ENCODE measurements at regions not wholly inside any gene's neighbourhood (a gene's known extent, or its start where the extent isn't known, plus 50 kb on each side); places are given as distances from the start of the nearest gene placed in this dataset.

DNA sequence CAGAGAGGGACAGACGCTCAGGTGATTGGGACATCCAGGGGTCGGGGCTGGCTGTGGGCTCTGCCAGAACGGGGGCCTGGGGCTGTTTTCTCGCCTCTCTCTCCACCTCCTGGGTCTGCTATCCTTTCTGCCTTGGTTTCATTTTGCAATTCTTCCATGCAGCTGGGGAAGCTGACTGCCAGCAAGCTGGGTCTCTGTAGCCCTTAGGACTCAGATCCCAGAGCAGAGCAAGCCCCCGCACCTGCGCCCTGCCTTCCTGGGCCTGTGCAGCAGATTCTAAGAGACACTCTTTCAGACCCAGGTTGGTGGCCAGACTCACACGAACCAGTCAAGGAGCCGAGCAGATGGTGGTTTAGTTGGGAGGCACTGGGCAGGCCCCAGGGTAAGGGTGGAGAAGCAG, 59.1 kb upstream of the GRPEL1 start:
- ChIA-PET POLR2A (ENCODE audit: unreplicated experiment) (no interaction called here), CTCF (no interaction called here)
- Histone ChIP-seq H3K4me2 (ENCODE audit: low read depth, low read length) (no peak overlapping the region), H4K20me1 (ENCODE audit: insufficient read depth, low read length) (peaks cover 5% of the 10 kb centered on the region; the same call in 1 of the 2 replicates), H2BK120ac (ENCODE audit: low read depth, low read length) (no peak overlapping the region), H2BK20ac (ENCODE audit: low read depth, low read length) (no peak overlapping the region), H3K36me3 (ENCODE audit: control insufficient read depth, insufficient read depth, low read length) (no peaks in the 10 kb centered on the region), H3K14ac (replicated peaks; ENCODE audit: low read depth, low read length) (no peak overlapping the region), H2BK15ac (ENCODE audit: low read depth, low read length) (no peak overlapping the region), H4K8ac (ENCODE audit: low read depth in 2 of 2, low read length in 2 of 2) (no peak overlapping the region), H3K27ac (ENCODE audit: insufficient read depth, low read length) (no peak overlapping the region), H3K9ac (ENCODE audit: low read depth, low read length) (no peak overlapping the region), H4K5ac (ENCODE audit: low read depth, low read length) (no peak overlapping the region), H3K23ac (ENCODE audit: low read depth, low read length) (no peak overlapping the region), H2AK9ac (replicated peaks; ENCODE audit: low read depth, low read length, poor library complexity) (no peak overlapping the region), H2BK5ac (ENCODE audit: low read depth, low read length, poor library complexity, severe bottlenecking) (no peak overlapping the region), H3K79me1 (ENCODE audit: low read depth in 1 of 2, low read length in 2 of 2) (no peaks in the 10 kb centered on the region), H3K18ac (ENCODE audit: low read depth, low read length) (no peak overlapping the region), H3K4ac (ENCODE audit: low read depth, low read length) (no peak overlapping the region), H3K27me3 (ENCODE audit: control insufficient read depth, insufficient read depth, low read length) (peaks cover 3% of the 10 kb centered on the region; the same call in 1 of the 2 replicates), H3K9me1 (ENCODE audit: insufficient read depth, low read length) (peaks cover 18% of the 10 kb centered on the region), H2AFZ (replicated peaks; ENCODE audit: low read length, poor library complexity) (no peak overlapping the region), H3K56ac (ENCODE audit: extremely low read depth, insufficient read depth, low read length) (no peak overlapping the region), H3K4me3 (ENCODE audit: insufficient read depth, low read depth, low read length) (no peak overlapping the region), H3K9me3 (ENCODE audit: control insufficient read depth, insufficient read depth, low read length) (no peaks in the 10 kb centered on the region), H4K91ac (ENCODE audit: insufficient read depth, low read depth, low read length) (no peak overlapping the region), H2AK5ac (ENCODE audit: low read depth, low read length) (no peak overlapping the region), H3K4me1 (ENCODE audit: control insufficient read depth, insufficient read depth, low read length) (peaks cover 4% of the 10 kb centered on the region; the same call in 1 of the 2 replicates)
- in situ Hi-C loops (cut with MboI; ENCODE audit: low sequenced_read_pairs): no loop called here
- WGBS, 2 experiments (ENCODE audit: extremely low coverage in 2 of 2, insufficient read length in 1 of 2): 95% methylated on average over 4 of the region's 8 CpGs; no CpG with 5 or more reads in 1 of the 2 experiments
- DNase-seq (no peak), ATAC-seq (ENCODE audit: low read depth) (no peak)
- no peak for TF ChIP-seq FOS (IDR thresholded peaks at IDR 0.05; ENCODE audit: low read depth, low read length)
- TF ChIP-seq MXI1 (IDR thresholded peaks at IDR 0.05; ENCODE audit: borderline replicate concordance, low read depth, low read length): no peak
- TF ChIP-seq MAFK (IDR thresholded peaks at IDR 0.05; ENCODE audit: low read depth, low read length): no peak
- no peak for TF ChIP-seq RAD21 (IDR thresholded peaks at IDR 0.05; ENCODE audit: low read length)
- TF ChIP-seq CHD1 (IDR thresholded peaks at IDR 0.05; ENCODE audit: low read depth, low read length): no peak
- TF ChIP-seq CEBPB (IDR thresholded peaks at IDR 0.05; ENCODE audit: low read depth, low read length): no peak
- TF ChIP-seq RFX5 (IDR thresholded peaks at IDR 0.05; ENCODE audit: low read depth, low read length): no peak
- TF ChIP-seq, protein P1, sequence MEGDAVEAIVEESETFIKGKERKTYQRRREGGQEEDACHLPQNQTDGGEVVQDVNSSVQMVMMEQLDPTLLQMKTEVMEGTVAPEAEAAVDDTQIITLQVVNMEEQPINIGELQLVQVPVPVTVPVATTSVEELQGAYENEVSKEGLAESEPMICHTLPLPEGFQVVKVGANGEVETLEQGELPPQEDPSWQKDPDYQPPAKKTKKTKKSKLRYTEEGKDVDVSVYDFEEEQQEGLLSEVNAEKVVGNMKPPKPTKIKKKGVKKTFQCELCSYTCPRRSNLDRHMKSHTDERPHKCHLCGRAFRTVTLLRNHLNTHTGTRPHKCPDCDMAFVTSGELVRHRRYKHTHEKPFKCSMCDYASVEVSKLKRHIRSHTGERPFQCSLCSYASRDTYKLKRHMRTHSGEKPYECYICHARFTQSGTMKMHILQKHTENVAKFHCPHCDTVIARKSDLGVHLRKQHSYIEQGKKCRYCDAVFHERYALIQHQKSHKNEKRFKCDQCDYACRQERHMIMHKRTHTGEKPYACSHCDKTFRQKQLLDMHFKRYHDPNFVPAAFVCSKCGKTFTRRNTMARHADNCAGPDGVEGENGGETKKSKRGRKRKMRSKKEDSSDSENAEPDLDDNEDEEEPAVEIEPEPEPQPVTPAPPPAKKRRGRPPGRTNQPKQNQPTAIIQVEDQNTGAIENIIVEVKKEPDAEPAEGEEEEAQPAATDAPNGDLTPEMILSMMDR (conservative IDR thresholded peaks at IDR 0.05; ENCODE audit: low read depth, low read length): no peak
- no peak for TF ChIP-seq POLR2A (IDR thresholded peaks at IDR 0.05; ENCODE audit: low read depth, low read length)
- TF ChIP-seq, protein P2, sequence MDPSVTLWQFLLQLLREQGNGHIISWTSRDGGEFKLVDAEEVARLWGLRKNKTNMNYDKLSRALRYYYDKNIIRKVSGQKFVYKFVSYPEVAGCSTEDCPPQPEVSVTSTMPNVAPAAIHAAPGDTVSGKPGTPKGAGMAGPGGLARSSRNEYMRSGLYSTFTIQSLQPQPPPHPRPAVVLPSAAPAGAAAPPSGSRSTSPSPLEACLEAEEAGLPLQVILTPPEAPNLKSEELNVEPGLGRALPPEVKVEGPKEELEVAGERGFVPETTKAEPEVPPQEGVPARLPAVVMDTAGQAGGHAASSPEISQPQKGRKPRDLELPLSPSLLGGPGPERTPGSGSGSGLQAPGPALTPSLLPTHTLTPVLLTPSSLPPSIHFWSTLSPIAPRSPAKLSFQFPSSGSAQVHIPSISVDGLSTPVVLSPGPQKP (IDR thresholded peaks at IDR 0.05; ENCODE audit: borderline replicate concordance, low read depth, low read length): no peak
- TF ChIP-seq RCOR1 (IDR thresholded peaks at IDR 0.05; ENCODE audit: insufficient replicate concordance, low read length): no peak
- TF ChIP-seq NFE2L2 (IDR thresholded peaks at IDR 0.05; ENCODE audit: low read depth, low read length): no peak
- no peak for TF ChIP-seq MAZ (IDR thresholded peaks at IDR 0.05; ENCODE audit: borderline replicate concordance, low read depth, low read length)
- TF ChIP-seq, protein P3, sequence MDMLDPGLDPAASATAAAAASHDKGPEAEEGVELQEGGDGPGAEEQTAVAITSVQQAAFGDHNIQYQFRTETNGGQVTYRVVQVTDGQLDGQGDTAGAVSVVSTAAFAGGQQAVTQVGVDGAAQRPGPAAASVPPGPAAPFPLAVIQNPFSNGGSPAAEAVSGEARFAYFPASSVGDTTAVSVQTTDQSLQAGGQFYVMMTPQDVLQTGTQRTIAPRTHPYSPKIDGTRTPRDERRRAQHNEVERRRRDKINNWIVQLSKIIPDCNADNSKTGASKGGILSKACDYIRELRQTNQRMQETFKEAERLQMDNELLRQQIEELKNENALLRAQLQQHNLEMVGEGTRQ (IDR thresholded peaks at IDR 0.05; ENCODE audit: low read depth, low read length): no peak
- TF ChIP-seq SMC3 (IDR thresholded peaks at IDR 0.05; ENCODE audit: low read depth, low read length): no peak
- TF ChIP-seq BHLHE40 (IDR thresholded peaks at IDR 0.05; ENCODE audit: low read depth, low read length): no peak
- intact Hi-C loops (cut with micrococcal nuclease): loop anchor here (5.0 kb wide), 1 partner anchor 740 kb away; no protein-coding TSS in a partner anchor
- dilution Hi-C loops (cut with HindIII; ENCODE audit: low sequenced_read_pairs, unreplicated experiment): no loop called here
- no TSS peak for BruUV-seq (replicated peaks)

Data from IMR-90 (cell line).